NB4 (cell line): ENCODE measurements at regions not wholly inside any gene's neighbourhood (a gene's known extent, or its start where the extent isn't known, plus 50 kb on each side); places are given as distances from the start of the nearest gene placed in this dataset.

ENCODE experiments used
- CTCF ChIP-seq: IDR thresholded peaks from one replicate; pipeline ENCODE4 v1.5.1; 2012; ENCODE audit warnings: low read depth, low read length
- MAX ChIP-seq: IDR thresholded peaks from 2 replicates; pipeline ENCODE4 v1.6.1; 2011; ENCODE audit warnings: low read depth, low read length
- MYC ChIP-seq: IDR thresholded peaks from 2 replicates; pipeline ENCODE4 v1.6.1; 2011; ENCODE audit warnings: low read depth, low read length
- POLR2A ChIP-seq: IDR thresholded peaks from 2 replicates; pipeline ENCODE4 v1.6.1; 2011; ENCODE audit warnings: mild to moderate bottlenecking; ENCODE audit not compliant: insufficient read length; ENCODE audit errors: extremely low read depth

GRCh38 chr2:223545406-223545805 lies 56.8 kb downstream of the SCG2 start:
- TF ChIP-seq CTCF (no peak), MYC (no peak), POLR2A (no peak), MAX (no peak)
